ENCODE measurements at regions not wholly inside any gene's neighbourhood (a gene's known extent, or its start where the extent isn't known, plus 50 kb on each side); places are given as distances from the start of the nearest gene placed in this dataset.

GRCh38 chr7:35334506-35334905 is 80.6 kb upstream of the TBX20 start:
- POLR2A ChIA-PET: no interaction called here
- BruUV-seq (replicated peaks): no TSS peak

DNA sequence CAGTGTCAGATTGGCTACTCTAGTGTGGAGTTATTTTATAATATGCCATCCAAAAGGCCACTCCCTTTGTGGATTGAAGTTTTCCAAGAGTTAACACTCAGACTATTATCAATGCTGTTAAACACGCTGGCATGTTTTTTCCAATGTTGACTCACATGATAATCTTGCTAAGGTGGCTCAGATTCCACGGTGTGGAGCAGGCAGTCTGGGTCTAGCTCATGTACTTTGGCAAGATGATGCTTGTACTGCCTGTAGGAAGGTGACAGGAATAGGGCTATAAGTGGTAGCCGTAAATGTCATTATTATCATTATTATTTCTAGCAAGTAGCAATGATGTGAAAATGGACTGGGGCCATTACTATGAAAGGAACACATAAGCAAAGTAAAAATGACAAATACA is 79.4 kb upstream of the TBX20 start:
- Histone ChIP-seq H3K4me3 (ENCODE audit: low read depth, low read length) (no peak overlapping the region), H3K4me1 (no peaks in the 10 kb centered on the region), H3K27me3 (replicated peaks; ENCODE audit: control insufficient read depth, insufficient read depth, low read length) (0 out of 2 replicates have a peak, but pooled peaks cover 1% of the 10 kb centered on the region), H3K36me3 (ENCODE audit: control insufficient read depth, insufficient read depth, low read length) (no peaks in the 10 kb centered on the region), H3K9me3 (no peaks in the 10 kb centered on the region)
- no TSS peak for BruUV-seq (replicated peaks)
- no peak for DNase-seq
- Mint-ChIP-seq H3K27ac (ENCODE audit: unreplicated experiment) (no peak overlapping the region), H3K4me1 (ENCODE audit: low read depth, unreplicated experiment) (no peaks in the 10 kb centered on the region), H3K36me3 (ENCODE audit: insufficient read depth, unreplicated experiment) (no peaks in the 10 kb centered on the region), H3K9me3 (ENCODE audit: unreplicated experiment) (no peaks in the 10 kb centered on the region), H3K27me3 (ENCODE audit: insufficient read depth, unreplicated experiment) (peaks cover 13% of the 10 kb centered on the region), H3K4me3 (ENCODE audit: unreplicated experiment) (no peak overlapping the region)
- CTCF ChIA-PET: no interaction called here
- POLR2A ChIA-PET: no interaction called here
- TF ChIP-seq, protein P1, sequence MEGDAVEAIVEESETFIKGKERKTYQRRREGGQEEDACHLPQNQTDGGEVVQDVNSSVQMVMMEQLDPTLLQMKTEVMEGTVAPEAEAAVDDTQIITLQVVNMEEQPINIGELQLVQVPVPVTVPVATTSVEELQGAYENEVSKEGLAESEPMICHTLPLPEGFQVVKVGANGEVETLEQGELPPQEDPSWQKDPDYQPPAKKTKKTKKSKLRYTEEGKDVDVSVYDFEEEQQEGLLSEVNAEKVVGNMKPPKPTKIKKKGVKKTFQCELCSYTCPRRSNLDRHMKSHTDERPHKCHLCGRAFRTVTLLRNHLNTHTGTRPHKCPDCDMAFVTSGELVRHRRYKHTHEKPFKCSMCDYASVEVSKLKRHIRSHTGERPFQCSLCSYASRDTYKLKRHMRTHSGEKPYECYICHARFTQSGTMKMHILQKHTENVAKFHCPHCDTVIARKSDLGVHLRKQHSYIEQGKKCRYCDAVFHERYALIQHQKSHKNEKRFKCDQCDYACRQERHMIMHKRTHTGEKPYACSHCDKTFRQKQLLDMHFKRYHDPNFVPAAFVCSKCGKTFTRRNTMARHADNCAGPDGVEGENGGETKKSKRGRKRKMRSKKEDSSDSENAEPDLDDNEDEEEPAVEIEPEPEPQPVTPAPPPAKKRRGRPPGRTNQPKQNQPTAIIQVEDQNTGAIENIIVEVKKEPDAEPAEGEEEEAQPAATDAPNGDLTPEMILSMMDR (IDR thresholded peaks at IDR 0.05; ENCODE audit: insufficient read depth in 1 of 2, low read depth in 1 of 2, low read length in 1 of 2, severe bottlenecking in 1 of 2, unreplicated experiment in 1 of 2): no peak
- intact Hi-C loops (cut with micrococcal nuclease; ENCODE audit: unreplicated experiment): no loop called here

More at GRCh38 chr7:35334506-35334905, 80.6 kb upstream of the TBX20 start:
- Mint-ChIP-seq H3K4me1 (ENCODE audit: low read depth, unreplicated experiment) (no peaks in the 10 kb centered on the region), H3K9me3 (ENCODE audit: unreplicated experiment) (no peaks in the 10 kb centered on the region), H3K4me3 (ENCODE audit: unreplicated experiment) (no peak overlapping the region), H3K27ac (ENCODE audit: unreplicated experiment) (no peak overlapping the region), H3K36me3 (ENCODE audit: insufficient read depth, unreplicated experiment) (no peaks in the 10 kb centered on the region), H3K27me3 (ENCODE audit: insufficient read depth, unreplicated experiment) (peaks cover 11% of the 10 kb centered on the region)
- H3K9me3 ChIP-seq: no peaks in the 10 kb centered on the region
- 0 out of 2 replicates have a peak, but pooled peaks cover 1% of the 10 kb centered on the region for H3K27me3 ChIP-seq (replicated peaks; ENCODE audit: control insufficient read depth, insufficient read depth, low read length)
- DNase-seq: no peak
- H3K36me3 ChIP-seq (ENCODE audit: control insufficient read depth, insufficient read depth, low read length): no peaks in the 10 kb centered on the region
- H3K4me1 ChIP-seq: no peaks in the 10 kb centered on the region
- no peak overlapping the region for H3K4me3 ChIP-seq (ENCODE audit: low read depth, low read length)
- CTCF ChIA-PET: no interaction called here
- intact Hi-C loops (cut with micrococcal nuclease; ENCODE audit: unreplicated experiment): no loop called here
- TF ChIP-seq, protein P1 (IDR thresholded peaks at IDR 0.05; ENCODE audit: insufficient read depth in 1 of 2, low read depth in 1 of 2, low read length in 1 of 2, severe bottlenecking in 1 of 2, unreplicated experiment in 1 of 2): no peak

DNA sequence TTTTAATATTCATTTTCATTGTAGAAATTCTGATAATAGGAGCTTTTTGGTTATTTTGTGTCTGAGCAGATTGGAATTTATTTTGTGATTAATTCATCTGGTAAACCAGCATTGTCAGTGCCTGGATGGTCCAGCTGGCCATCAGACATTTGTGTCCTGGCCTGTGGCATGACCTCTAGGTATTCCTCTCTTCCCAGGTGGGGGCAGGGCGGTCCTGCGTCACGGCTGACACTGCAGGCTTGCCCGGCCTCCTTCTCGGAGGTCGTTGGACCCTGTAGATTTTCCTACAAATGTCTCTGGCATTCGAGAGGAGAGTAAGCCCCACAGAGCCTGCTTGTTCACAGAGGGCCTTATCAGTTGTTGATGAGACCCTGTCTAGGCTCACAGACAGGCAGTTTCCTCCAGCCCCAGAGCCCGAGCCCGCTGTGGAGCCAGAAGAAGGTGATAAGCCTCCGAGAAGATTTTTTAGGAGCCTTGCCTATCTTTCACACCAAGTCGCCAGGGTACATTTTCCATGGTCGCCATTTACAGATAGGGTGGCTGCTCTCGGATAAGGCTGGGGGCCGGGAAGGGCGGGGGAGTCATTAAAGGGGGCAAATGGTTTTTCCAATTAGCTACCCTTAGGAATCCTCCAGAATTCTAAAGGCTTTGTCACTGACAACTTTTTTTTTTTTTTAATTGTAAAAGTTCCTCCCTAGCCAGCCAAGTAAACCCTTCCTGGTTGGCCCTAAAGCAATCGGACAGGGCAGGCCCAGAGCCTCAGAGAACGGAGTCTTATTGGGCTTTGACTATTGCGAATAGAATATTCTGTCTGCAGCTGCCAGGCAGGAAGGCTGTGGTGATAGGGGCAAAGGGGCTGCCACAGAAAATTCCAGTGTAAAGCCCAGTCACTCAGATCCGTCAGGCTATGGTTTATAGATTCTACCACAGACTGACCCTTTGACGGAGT is 78.1 kb upstream of the TBX20 start:
- intact Hi-C loops (cut with micrococcal nuclease; ENCODE audit: unreplicated experiment): no loop called here
- TF ChIP-seq, protein P1 (IDR thresholded peaks at IDR 0.05; ENCODE audit: insufficient read depth in 1 of 2, low read depth in 1 of 2, low read length in 1 of 2, severe bottlenecking in 1 of 2, unreplicated experiment in 1 of 2): no peak
- Histone ChIP-seq H3K9me3 (no peaks in the 10 kb centered on the region), H3K27me3 (replicated peaks; ENCODE audit: control insufficient read depth, insufficient read depth, low read length) (no peaks in the 10 kb centered on the region), H3K36me3 (ENCODE audit: control insufficient read depth, insufficient read depth, low read length) (no peaks in the 10 kb centered on the region), H3K4me1 (no peaks in the 10 kb centered on the region), H3K4me3 (ENCODE audit: low read depth, low read length) (no peak overlapping the region)
- CTCF ChIA-PET: no interaction called here
- Mint-ChIP-seq H3K36me3 (ENCODE audit: insufficient read depth, unreplicated experiment) (no peaks in the 10 kb centered on the region), H3K4me3 (ENCODE audit: unreplicated experiment) (no peak overlapping the region), H3K4me1 (ENCODE audit: low read depth, unreplicated experiment) (no peaks in the 10 kb centered on the region), H3K9me3 (ENCODE audit: unreplicated experiment) (no peaks in the 10 kb centered on the region), H3K27ac (ENCODE audit: unreplicated experiment) (no peak overlapping the region), H3K27me3 (ENCODE audit: insufficient read depth, unreplicated experiment) (peaks cover 14% of the 10 kb centered on the region)
- no TSS peak for BruUV-seq (replicated peaks)
- POLR2A ChIA-PET: no interaction called here
- no peak for DNase-seq
